GM18870 (cell line): ENCODE measurements at regions not wholly inside any gene's neighbourhood (a gene's known extent, or its start where the extent isn't known, plus 50 kb on each side); places are given as distances from the start of the nearest gene placed in this dataset.

Experiments
- ATAC-seq: cut with Tn5 transposase; IDR thresholded peaks from one replicate; pipeline ENCODE4 v1.9.1; 2021; ENCODE audit warnings: moderate library complexity; ENCODE audit not compliant: unreplicated experiment

GRCh38 chr21:15233611-15234010 is 168.8 kb upstream of the NRIP1 start:
- no peak for ATAC-seq

DNA sequence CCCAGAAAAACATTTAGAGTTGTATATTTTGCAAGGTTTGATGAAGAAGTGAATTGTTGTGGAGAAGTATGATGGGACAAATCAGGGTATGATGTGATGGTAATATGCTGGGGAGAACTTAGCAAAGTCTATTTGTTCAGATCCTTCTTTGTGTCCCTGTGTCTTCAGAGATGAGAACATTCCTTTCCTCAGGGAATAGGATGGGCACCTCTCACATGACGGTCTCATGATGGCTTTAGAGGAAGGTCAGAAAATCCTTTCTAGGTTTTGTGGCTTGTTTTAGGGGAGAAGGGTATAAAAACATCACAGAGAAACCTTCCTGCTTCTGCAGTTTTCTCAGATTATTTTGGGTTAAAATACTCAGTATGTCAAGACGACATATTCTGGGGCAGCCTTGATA is 171.3 kb upstream of the NRIP1 start:
- ATAC-seq, result no peak

- ATAC-seq, result no peak
Measured at GRCh38 chr21:15240848-15241247, 176.0 kb upstream of the NRIP1 start.

GRCh38 chr21:15241997-15242736 is 177.4 kb upstream of the NRIP1 start:
- ATAC-seq, result no peak

DNA sequence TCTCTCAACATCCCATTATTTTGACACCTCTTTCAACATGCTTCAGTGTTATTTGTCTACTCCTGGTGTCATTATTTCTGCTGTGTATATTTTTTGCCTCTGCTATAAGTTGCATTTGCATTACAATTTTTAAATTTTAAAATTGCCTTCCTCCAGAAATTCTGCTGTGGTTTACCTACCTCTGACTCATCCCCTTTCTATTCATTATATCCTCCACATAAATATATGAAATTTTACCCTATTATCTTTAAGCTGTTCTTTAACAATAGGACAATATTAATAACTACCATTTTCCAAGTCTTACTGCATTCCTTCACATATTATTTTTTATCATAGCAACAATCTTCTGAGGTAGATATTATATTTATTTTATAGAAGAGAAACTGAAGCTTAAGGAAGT is 178.1 kb upstream of the NRIP1 start:
- ATAC-seq, result no peak

- no peak for ATAC-seq
Measured at GRCh38 chr21:15243406-15243805, 178.6 kb upstream of the NRIP1 start.

DNA sequence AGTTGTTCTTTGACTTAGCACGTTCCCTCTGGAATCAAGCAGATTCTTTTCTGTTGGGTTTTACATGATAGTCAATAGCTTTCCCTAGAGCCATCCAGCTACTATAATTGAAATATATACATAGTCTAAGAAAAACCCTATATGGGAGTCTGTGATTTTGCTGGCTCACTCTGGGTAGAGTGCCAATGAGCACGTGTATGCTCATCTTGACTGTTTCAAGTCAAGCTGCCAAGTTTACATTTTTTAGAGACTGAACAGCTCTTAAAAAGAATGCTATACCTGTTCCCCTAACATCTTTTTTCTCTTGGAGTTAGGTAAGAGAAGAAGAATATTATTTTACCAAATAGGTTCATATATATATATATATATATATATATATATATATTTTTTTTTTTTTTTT is 182.8 kb upstream of the NRIP1 start:
- no peak for ATAC-seq

- ATAC-seq, result no peak
Measured at GRCh38 chr21:15249285-15249993, 184.6 kb upstream of the NRIP1 start.

GRCh38 chr21:15250384-15250783 is 185.6 kb upstream of the NRIP1 start:
- ATAC-seq, result no peak

- no peak for ATAC-seq
Measured at GRCh38 chr21:15252431-15252830, 187.6 kb upstream of the NRIP1 start.

- ATAC-seq, result no peak
Measured at GRCh38 chr21:15254111-15254510, 189.3 kb upstream of the NRIP1 start.

DNA sequence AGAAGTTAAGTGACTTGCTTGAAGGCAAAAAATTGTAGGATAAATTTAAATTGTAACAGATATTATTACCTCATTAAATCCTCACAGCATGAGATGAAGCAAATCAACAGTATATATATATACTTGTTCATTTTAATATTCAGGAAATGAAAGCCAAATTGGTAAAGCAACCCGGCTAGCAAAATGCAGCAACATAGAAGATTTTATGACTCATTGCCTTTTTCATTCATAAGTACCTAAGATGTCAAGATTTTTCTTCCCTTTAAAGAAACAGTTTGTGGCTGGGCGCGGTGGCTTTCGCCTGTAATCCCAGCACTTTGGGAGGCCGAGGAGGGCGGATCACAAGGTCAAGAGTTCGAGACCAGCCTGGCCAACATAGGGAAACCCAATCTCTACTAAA is 190.5 kb upstream of the NRIP1 start:
- ATAC-seq, result no peak

DNA sequence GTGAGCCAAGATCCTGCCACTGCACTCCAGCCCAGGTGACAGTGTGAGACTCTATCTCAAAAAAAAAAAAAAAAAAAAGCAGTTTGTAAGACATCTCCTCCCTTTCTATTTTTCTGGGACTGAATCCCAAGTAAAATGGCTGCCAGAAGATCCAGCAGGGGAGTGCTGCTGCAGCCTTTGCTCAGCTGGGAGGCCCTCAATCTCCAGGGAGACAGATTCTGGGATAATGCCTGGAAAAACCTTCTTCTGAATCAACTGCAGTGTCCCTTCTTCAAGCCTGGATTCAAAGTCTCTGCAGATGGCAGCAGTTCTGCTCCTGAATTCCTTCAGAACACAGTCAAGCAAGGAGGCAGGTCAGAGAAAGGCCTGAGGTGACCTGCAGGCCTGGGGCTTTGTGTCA is 191.0 kb upstream of the NRIP1 start:
- no peak for ATAC-seq

- ATAC-seq, result no peak
Measured at GRCh38 chr21:15256996-15257395, 192.2 kb upstream of the NRIP1 start.

GRCh38 chr21:15257646-15258045 is 192.8 kb upstream of the NRIP1 start:
- no peak for ATAC-seq

- ATAC-seq, result no peak
Measured at GRCh38 chr21:15259824-15260223, 195.0 kb upstream of the NRIP1 start.

- ATAC-seq, result no peak
Measured at GRCh38 chr21:15260604-15261003, 195.8 kb upstream of the NRIP1 start.

DNA sequence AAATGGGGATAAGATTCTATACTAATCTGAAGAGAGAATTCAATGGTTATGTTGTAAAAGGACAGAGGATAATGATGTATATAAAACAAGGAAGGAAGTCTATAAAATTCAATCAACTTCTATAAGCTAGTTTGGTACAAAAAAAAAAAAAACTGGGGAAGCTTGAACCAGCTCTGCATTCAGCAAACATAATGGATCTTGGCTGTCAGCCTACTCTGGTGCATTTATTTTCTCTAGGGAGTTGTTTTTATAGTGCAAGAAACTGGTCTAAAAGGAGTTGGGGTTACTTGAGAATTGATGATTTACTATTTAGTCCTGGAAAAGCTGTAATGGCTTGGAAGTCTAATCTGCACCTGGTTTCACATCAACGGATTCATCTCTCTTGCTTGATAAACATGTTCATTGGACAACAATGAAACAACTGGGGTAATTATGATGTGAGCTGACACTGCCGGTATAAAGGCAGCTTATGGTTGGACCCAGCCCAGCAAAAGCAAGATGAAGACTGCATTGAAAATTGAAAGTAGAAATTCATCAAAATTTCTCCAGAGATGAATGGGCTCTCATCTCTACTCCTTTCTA is 199.4 kb upstream of the NRIP1 start:
- ATAC-seq, result no peak

DNA sequence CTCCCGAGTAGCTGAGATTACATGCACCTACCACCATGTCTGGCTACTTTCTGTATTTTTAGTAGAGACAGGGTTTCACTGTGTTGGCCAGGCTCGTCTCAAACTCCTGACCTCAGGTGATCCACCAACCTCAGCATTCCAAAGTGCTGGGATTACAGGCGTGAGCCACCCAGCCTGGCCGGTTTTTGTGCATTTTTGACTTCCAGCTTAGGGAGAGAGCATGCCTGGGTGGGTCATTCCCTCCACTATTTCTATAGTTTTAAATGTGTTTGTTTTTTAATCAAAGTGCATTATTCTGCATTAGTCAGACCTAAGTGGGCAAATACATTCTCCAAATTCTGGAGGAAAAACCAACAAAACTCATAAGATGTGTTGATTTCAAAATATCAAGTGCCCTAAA is 207.4 kb upstream of the NRIP1 start:
- ATAC-seq, result no peak

GRCh38 chr21:15272591-15272990 is 207.8 kb upstream of the NRIP1 start:
- no peak for ATAC-seq

GRCh38 chr21:15273244-15273643 is 208.4 kb upstream of the NRIP1 start:
- no peak for ATAC-seq
